ENCODE measurements at regions not wholly inside any gene's neighbourhood (a gene's known extent, or its start where the extent isn't known, plus 50 kb on each side); places are given as distances from the start of the nearest gene placed in this dataset.
A peak's percentile ranks its signal among the peaks of the same experiment; 100 is the strongest.
"Not testable (repeated sequence)": the region's sequence is repeated elsewhere in the genome, so short reads cannot be mapped to it uniquely, and the experiment has no call there.

GRCh38 chr13:73657821-73658540 lies 476.2 kb downstream of the KLF12 start:
- peaks cover 5% of the 10 kb centered on the region for H3K4me1 Mint-ChIP-seq (ENCODE audit: insufficient read depth, unreplicated experiment)
- no peaks in the 10 kb centered on the region for H3K27me3 Mint-ChIP-seq (ENCODE audit: insufficient read depth, unreplicated experiment)
- DNase-seq (ENCODE audit: unreplicated experiment) = peak; percentile 17
- ChIA-PET POLR2A (no interaction called here), CTCF (interaction anchor here (0.5 to 0.6 kb wide), 3 partner anchors 379 to 871 kb away, joined by 3 to 6 read pairs (median 4); no protein-coding TSS in a partner anchor)
- no peaks in the 10 kb centered on the region for H3K36me3 Mint-ChIP-seq (ENCODE audit: insufficient read depth, unreplicated experiment)
- no peak overlapping the region for H3K27ac Mint-ChIP-seq (ENCODE audit: low read depth, unreplicated experiment)
- H3K4me3 Mint-ChIP-seq (ENCODE audit: unreplicated experiment) = no peak overlapping the region
- H3K9me3 Mint-ChIP-seq (ENCODE audit: unreplicated experiment) = peaks cover 7% of the 10 kb centered on the region
- TF ChIP-seq CTCF (IDR thresholded peaks at IDR 0.05; ENCODE audit: unreplicated experiment) = no peak
- intact Hi-C loops (cut with micrococcal nuclease) = no loop called here
- no TSS peak for BruUV-seq (replicated peaks)

- Mint-ChIP-seq H3K4me1 (ENCODE audit: insufficient read depth, unreplicated experiment) (peaks cover 1% of the 10 kb centered on the region), H3K4me3 (ENCODE audit: unreplicated experiment) (no peak overlapping the region), H3K27me3 (ENCODE audit: insufficient read depth, unreplicated experiment) (no peaks in the 10 kb centered on the region), H3K27ac (ENCODE audit: low read depth, unreplicated experiment) (no peak overlapping the region), H3K36me3 (ENCODE audit: insufficient read depth, unreplicated experiment) (no peaks in the 10 kb centered on the region), H3K9me3 (ENCODE audit: unreplicated experiment) (peaks cover 7% of the 10 kb centered on the region)
- CTCF ChIA-PET = interaction anchor here (1.3 kb wide), 1 partner anchor 15 kb away, joined by 4 read pairs; no protein-coding TSS in a partner anchor
- no peak for TF ChIP-seq CTCF (IDR thresholded peaks at IDR 0.05; ENCODE audit: unreplicated experiment)
- DNase-seq (ENCODE audit: unreplicated experiment) = no peak
- BruUV-seq (replicated peaks) = no TSS peak
- intact Hi-C loops (cut with micrococcal nuclease) = no loop called here
- POLR2A ChIA-PET = no interaction called here
These were observed 477.3 kb downstream of the KLF12 start for GRCh38 chr13:73656863-73657262.

DNA sequence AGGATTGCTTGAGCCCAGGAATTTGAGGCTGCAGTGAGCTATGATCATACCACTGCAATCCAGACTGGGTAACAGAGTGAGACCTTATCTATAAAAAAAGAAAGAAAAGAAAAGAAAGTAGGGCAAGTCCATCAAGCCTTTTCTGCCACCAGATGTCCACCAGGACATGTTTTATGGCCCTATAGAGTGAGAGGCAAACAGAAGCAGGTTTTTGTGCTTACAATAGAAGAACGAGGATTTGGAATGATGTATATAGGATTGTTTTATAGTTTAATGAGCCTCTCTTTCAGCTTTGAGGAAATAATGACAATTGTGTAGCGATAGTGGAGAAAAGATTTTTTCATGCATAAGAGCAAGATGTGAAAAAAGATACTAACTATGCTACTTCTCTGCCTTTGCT lies 480.5 kb downstream of the KLF12 start:
- Mint-ChIP-seq H3K36me3 (ENCODE audit: insufficient read depth, unreplicated experiment) (no peaks in the 10 kb centered on the region), H3K27ac (ENCODE audit: low read depth, unreplicated experiment) (no peak overlapping the region), H3K9me3 (ENCODE audit: unreplicated experiment) (no peaks in the 10 kb centered on the region), H3K4me1 (ENCODE audit: insufficient read depth, unreplicated experiment) (no peaks in the 10 kb centered on the region), H3K27me3 (ENCODE audit: insufficient read depth, unreplicated experiment) (no peaks in the 10 kb centered on the region), H3K4me3 (ENCODE audit: unreplicated experiment) (no peak overlapping the region)
- no peak for DNase-seq (ENCODE audit: unreplicated experiment)
- no TSS peak for BruUV-seq (replicated peaks)
- POLR2A ChIA-PET = no interaction called here
- CTCF ChIA-PET = no interaction called here
- no peak for TF ChIP-seq CTCF (IDR thresholded peaks at IDR 0.05; ENCODE audit: unreplicated experiment)
- intact Hi-C loops (cut with micrococcal nuclease) = no loop called here

DNA sequence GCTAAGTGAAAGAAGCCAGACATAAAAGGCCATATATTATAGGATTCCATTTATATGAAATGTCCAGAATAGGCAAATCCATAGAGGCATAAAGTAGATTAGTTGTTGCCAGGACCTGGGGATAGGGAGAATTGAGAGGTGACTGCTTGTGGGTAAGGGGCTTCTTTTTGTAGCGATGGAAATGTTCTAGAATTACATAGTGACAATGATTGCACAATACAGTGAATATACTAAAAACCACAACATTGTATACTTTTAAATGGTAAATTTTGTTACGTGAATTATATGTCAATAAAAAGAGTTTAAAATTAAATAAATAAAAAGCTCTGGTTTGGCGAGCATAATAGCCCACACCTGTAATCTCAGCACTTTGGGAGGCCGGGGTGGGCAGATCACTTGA lies 486.8 kb downstream of the KLF12 start:
- Mint-ChIP-seq H3K4me1 (ENCODE audit: insufficient read depth, unreplicated experiment) (no peaks in the 10 kb centered on the region), H3K9me3 (ENCODE audit: unreplicated experiment) (no peaks in the 10 kb centered on the region)

GRCh38 chr13:73640476-73641179 lies 493.6 kb downstream of the KLF12 start:
- POLR2A ChIA-PET; H3K27me3 Mint-ChIP-seq (ENCODE audit: insufficient read depth, unreplicated experiment); H3K27ac Mint-ChIP-seq (ENCODE audit: low read depth, unreplicated experiment); BruUV-seq (replicated peaks); H3K4me1 Mint-ChIP-seq (ENCODE audit: insufficient read depth, unreplicated experiment); CTCF ChIA-PET; H3K36me3 Mint-ChIP-seq (ENCODE audit: insufficient read depth, unreplicated experiment); H3K4me3 Mint-ChIP-seq (ENCODE audit: unreplicated experiment); DNase-seq (ENCODE audit: unreplicated experiment); H3K9me3 Mint-ChIP-seq (ENCODE audit: unreplicated experiment); intact Hi-C loops (cut with micrococcal nuclease): not testable (repeated sequence)

More for the DNA sequence above, 486.8 kb downstream of the KLF12 start:
- no peak for DNase-seq (ENCODE audit: unreplicated experiment)
- intact Hi-C loops (cut with micrococcal nuclease) = no loop called here
- ChIA-PET CTCF (interaction anchor here (0.6 kb wide), 1 partner anchor 330 kb away, joined by 3 read pairs; no protein-coding TSS in a partner anchor), POLR2A (no interaction called here)
- TF ChIP-seq CTCF (IDR thresholded peaks at IDR 0.05; ENCODE audit: unreplicated experiment) = no peak
- no peak overlapping the region for H3K4me3 Mint-ChIP-seq (ENCODE audit: unreplicated experiment)
- H3K36me3 Mint-ChIP-seq (ENCODE audit: insufficient read depth, unreplicated experiment) = no peaks in the 10 kb centered on the region
- H3K27me3 Mint-ChIP-seq (ENCODE audit: insufficient read depth, unreplicated experiment) = no peaks in the 10 kb centered on the region
- no peak overlapping the region for H3K27ac Mint-ChIP-seq (ENCODE audit: low read depth, unreplicated experiment)
- BruUV-seq (replicated peaks) = no TSS peak
